ENCODE measurements at regions not wholly inside any gene's neighbourhood (a gene's known extent, or its start where the extent isn't known, plus 50 kb on each side); places are given as distances from the start of the nearest gene placed in this dataset.

- DNase-seq, result no peak
- Histone ChIP-seq H3K4me3 (no peak overlapping the region), H3K4me1 (peaks cover 9% of the 10 kb centered on the region), H3K36me3 (no peaks in the 10 kb centered on the region), H3K27ac (no peak overlapping the region), H3K9me3 (replicated peaks) (no peaks in the 10 kb centered on the region), H3K27me3 (no peaks in the 10 kb centered on the region)
Observed at GRCh38 chr13:44120043-44120442, 240.3 kb downstream of the LACC1 start.

GRCh38 chr13:44120849-44121755 is 241.4 kb downstream of the LACC1 start:
- no peak for DNase-seq
- H3K36me3 ChIP-seq, result no peaks in the 10 kb centered on the region
- H3K9me3 ChIP-seq (replicated peaks), result no peaks in the 10 kb centered on the region
- H3K4me3 ChIP-seq, result no peak overlapping the region
- no peak overlapping the region for H3K27ac ChIP-seq
- no peaks in the 10 kb centered on the region for H3K27me3 ChIP-seq
- H3K4me1 ChIP-seq, result peaks cover 9% of the 10 kb centered on the region

GRCh38 chr13:44124352-44124751 is 244.6 kb downstream of the LACC1 start:
- H3K9me3 ChIP-seq (replicated peaks), result no peaks in the 10 kb centered on the region
- no peaks in the 10 kb centered on the region for H3K4me1 ChIP-seq
- H3K4me3 ChIP-seq, result no peak overlapping the region
- no peaks in the 10 kb centered on the region for H3K36me3 ChIP-seq
- H3K27ac ChIP-seq, result no peak overlapping the region
- H3K27me3 ChIP-seq, result peaks cover 2% of the 10 kb centered on the region; the same call in 1 of the 2 replicates
- DNase-seq, result no peak

- H3K4me1 ChIP-seq, result no peaks in the 10 kb centered on the region
- no peaks in the 10 kb centered on the region for H3K36me3 ChIP-seq
- H3K4me3 ChIP-seq, result no peak overlapping the region
- H3K27ac ChIP-seq, result no peak overlapping the region
- no peaks in the 10 kb centered on the region for H3K9me3 ChIP-seq (replicated peaks)
- DNase-seq, result no peak
- H3K27me3 ChIP-seq, result peaks cover 2% of the 10 kb centered on the region; the same call in 1 of the 2 replicates
Observed at GRCh38 chr13:44125943-44126469, 246.3 kb downstream of the LACC1 start.

- DNase-seq, result no peak
- Histone ChIP-seq H3K27ac (no peak overlapping the region), H3K4me3 (no peak overlapping the region), H3K36me3 (no peaks in the 10 kb centered on the region), H3K9me3 (replicated peaks) (no peaks in the 10 kb centered on the region), H3K4me1 (no peaks in the 10 kb centered on the region), H3K27me3 (peaks cover 2% of the 10 kb centered on the region; the same call in 1 of the 2 replicates)
Observed at GRCh38 chr13:44128552-44129001, 245.0 kb upstream of the SERP2 start.

GRCh38 chr13:44129418-44129817 is 244.2 kb upstream of the SERP2 start:
- DNase-seq, result no peak
- H3K27me3 ChIP-seq, result peaks cover 2% of the 10 kb centered on the region; the same call in 1 of the 2 replicates
- H3K9me3 ChIP-seq (replicated peaks), result no peaks in the 10 kb centered on the region
- H3K4me1 ChIP-seq, result no peaks in the 10 kb centered on the region
- H3K27ac ChIP-seq, result no peak overlapping the region
- no peak overlapping the region for H3K4me3 ChIP-seq
- no peaks in the 10 kb centered on the region for H3K36me3 ChIP-seq

- Histone ChIP-seq H3K36me3 (no peaks in the 10 kb centered on the region), H3K4me1 (no peaks in the 10 kb centered on the region), H3K9me3 (replicated peaks) (no peaks in the 10 kb centered on the region)
Observed at GRCh38 chr13:44131069-44131614, 242.5 kb upstream of the SERP2 start.

GRCh38 chr13:44132710-44133109 is 240.9 kb upstream of the SERP2 start:
- Histone ChIP-seq H3K27me3 (peaks cover 2% of the 10 kb centered on the region; the same call in 1 of the 2 replicates), H3K9me3 (replicated peaks) (no peaks in the 10 kb centered on the region), H3K27ac (no peak overlapping the region), H3K36me3 (no peaks in the 10 kb centered on the region), H3K4me3 (no peak overlapping the region), H3K4me1 (no peaks in the 10 kb centered on the region)
- DNase-seq, result no peak

More at GRCh38 chr13:44131069-44131614, 242.5 kb upstream of the SERP2 start:
- H3K4me3 ChIP-seq, result no peak overlapping the region
- no peak for DNase-seq
- no peak overlapping the region for H3K27ac ChIP-seq
- peaks cover 2% of the 10 kb centered on the region; the same call in 1 of the 2 replicates for H3K27me3 ChIP-seq

GRCh38 chr13:44133626-44134025 is 240.0 kb upstream of the SERP2 start:
- Histone ChIP-seq H3K27me3 (peaks cover 2% of the 10 kb centered on the region; the same call in 1 of the 2 replicates), H3K36me3 (no peaks in the 10 kb centered on the region), H3K9me3 (replicated peaks) (no peaks in the 10 kb centered on the region), H3K4me1 (no peaks in the 10 kb centered on the region), H3K27ac (no peak overlapping the region), H3K4me3 (no peak overlapping the region)
- DNase-seq, result no peak

GRCh38 chr13:44135566-44135965 is 238.1 kb upstream of the SERP2 start:
- H3K27ac ChIP-seq, result no peak overlapping the region
- no peaks in the 10 kb centered on the region for H3K4me1 ChIP-seq
- no peaks in the 10 kb centered on the region for H3K9me3 ChIP-seq (replicated peaks)
- H3K4me3 ChIP-seq, result no peak overlapping the region
- no peaks in the 10 kb centered on the region for H3K27me3 ChIP-seq
- DNase-seq, result no peak
- H3K36me3 ChIP-seq, result no peaks in the 10 kb centered on the region

- no peak overlapping the region for H3K4me3 ChIP-seq
- H3K4me1 ChIP-seq, result no peaks in the 10 kb centered on the region
- no peaks in the 10 kb centered on the region for H3K27me3 ChIP-seq
- DNase-seq, result no peak
- no peak overlapping the region for H3K27ac ChIP-seq
- H3K36me3 ChIP-seq, result no peaks in the 10 kb centered on the region
- no peaks in the 10 kb centered on the region for H3K9me3 ChIP-seq (replicated peaks)
Observed at GRCh38 chr13:44136696-44137268, 236.8 kb upstream of the SERP2 start.

GRCh38 chr13:44137466-44137865 is 236.2 kb upstream of the SERP2 start:
- Histone ChIP-seq H3K4me3 (no peak overlapping the region), H3K4me1 (no peaks in the 10 kb centered on the region), H3K9me3 (replicated peaks) (no peaks in the 10 kb centered on the region), H3K27ac (no peak overlapping the region), H3K27me3 (no peaks in the 10 kb centered on the region), H3K36me3 (no peaks in the 10 kb centered on the region)
- DNase-seq, result no peak

GRCh38 chr13:44140146-44140545 is 233.5 kb upstream of the SERP2 start:
- Histone ChIP-seq H3K9me3 (replicated peaks) (no peaks in the 10 kb centered on the region), H3K27ac (no peak overlapping the region), H3K4me1 (no peaks in the 10 kb centered on the region), H3K27me3 (no peaks in the 10 kb centered on the region), H3K4me3 (no peak overlapping the region), H3K36me3 (no peaks in the 10 kb centered on the region)
- no peak for DNase-seq

GRCh38 chr13:44140888-44141724 is 232.5 kb upstream of the SERP2 start:
- DNase-seq, result no peak
- no peaks in the 10 kb centered on the region for H3K9me3 ChIP-seq (replicated peaks)
- H3K27me3 ChIP-seq, result no peaks in the 10 kb centered on the region
- peak overlapping the region; percentile 65 for H3K4me3 ChIP-seq
- no peaks in the 10 kb centered on the region for H3K36me3 ChIP-seq
- H3K27ac ChIP-seq, result peak overlapping the region; percentile 71
- H3K4me1 ChIP-seq, result no peaks in the 10 kb centered on the region

Measured in SJCRH30 (cell line).